ENCODE measurements at regions not wholly inside any gene's neighbourhood (a gene's known extent, or its start where the extent isn't known, plus 50 kb on each side); places are given as distances from the start of the nearest gene placed in this dataset.

DNA sequence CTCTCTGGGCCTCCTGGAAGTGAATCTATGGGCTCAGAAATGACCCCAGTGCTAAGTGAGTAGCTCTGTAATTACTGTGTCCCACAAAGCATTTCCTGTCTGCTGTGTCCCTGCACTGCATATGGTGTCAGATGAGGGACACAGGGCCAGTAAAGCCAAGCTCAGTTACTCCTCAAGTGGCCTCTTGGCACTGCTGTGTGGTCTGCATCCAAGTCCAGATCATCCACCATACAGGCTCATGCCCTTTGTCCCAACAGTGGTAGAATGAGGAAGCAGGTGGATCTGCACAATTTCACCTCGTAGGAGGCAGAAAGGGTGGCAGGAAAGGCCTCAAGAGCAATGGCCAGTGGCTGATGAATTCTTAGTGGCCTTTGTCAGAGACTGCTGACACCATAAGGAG is 146.8 kb downstream of the SOX9 start:
- Histone ChIP-seq H3K4me3 (no peak overlapping the region), H3K36me3 (replicated peaks in 1 of 2) (no peaks in the 10 kb centered on the region), H3K9me3 (replicated peaks in 1 of 3) (no peaks in the 10 kb centered on the region), H3K4me1 (replicated peaks in 1 of 2) (no peaks in the 10 kb centered on the region), H3K27ac (no peak overlapping the region), H3K27me3 (no peaks in the 10 kb centered on the region)
- intact Hi-C loops (cut with DNase I), result no loop called here
- no peak for TF ChIP-seq POLR2A (IDR thresholded peaks at IDR 0.05)
- TF ChIP-seq CTCF (IDR thresholded peaks at IDR 0.05), result no peak
- 0 to 67% (median 40%) methylated on average over 1 of the region's 1 CpG for WGBS, 4 donors
- no peak for DNase-seq

DNA sequence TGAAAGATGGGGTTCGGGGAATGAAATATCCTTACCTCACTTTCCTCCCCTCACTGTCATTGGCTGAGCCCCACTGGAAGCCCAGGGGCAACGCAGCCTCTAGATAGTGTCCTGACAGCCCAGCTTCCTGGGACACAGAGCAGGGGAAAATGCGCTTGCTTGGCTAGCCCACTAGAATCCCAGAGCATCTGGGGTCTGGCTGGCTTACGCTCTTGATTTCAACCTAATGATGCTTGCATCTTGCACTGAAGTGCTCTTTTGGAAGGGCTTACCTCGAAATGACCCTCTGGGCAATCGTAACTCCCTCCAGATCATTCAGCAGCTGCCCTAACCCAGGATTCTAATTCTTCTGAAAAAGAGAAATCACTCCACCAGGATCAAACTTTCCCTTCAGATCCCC is 147.6 kb downstream of the SOX9 start:
- WGBS, 4 donors, result 75 to 85% (median 79%) methylated on average over 4 to 6 of the region's 6 CpGs
- Histone ChIP-seq H3K4me1 (replicated peaks in 1 of 2) (no peaks in the 10 kb centered on the region), H3K27ac (no peak overlapping the region), H3K27me3 (no peaks in the 10 kb centered on the region), H3K4me3 (no peak overlapping the region), H3K36me3 (replicated peaks in 1 of 2) (no peaks in the 10 kb centered on the region), H3K9me3 (replicated peaks in 1 of 3) (no peaks in the 10 kb centered on the region)
- TF ChIP-seq POLR2A (IDR thresholded peaks at IDR 0.05), result no peak
- no peak for TF ChIP-seq CTCF (IDR thresholded peaks at IDR 0.05)
- no peak for DNase-seq
- intact Hi-C loops (cut with DNase I), result no loop called here

DNA sequence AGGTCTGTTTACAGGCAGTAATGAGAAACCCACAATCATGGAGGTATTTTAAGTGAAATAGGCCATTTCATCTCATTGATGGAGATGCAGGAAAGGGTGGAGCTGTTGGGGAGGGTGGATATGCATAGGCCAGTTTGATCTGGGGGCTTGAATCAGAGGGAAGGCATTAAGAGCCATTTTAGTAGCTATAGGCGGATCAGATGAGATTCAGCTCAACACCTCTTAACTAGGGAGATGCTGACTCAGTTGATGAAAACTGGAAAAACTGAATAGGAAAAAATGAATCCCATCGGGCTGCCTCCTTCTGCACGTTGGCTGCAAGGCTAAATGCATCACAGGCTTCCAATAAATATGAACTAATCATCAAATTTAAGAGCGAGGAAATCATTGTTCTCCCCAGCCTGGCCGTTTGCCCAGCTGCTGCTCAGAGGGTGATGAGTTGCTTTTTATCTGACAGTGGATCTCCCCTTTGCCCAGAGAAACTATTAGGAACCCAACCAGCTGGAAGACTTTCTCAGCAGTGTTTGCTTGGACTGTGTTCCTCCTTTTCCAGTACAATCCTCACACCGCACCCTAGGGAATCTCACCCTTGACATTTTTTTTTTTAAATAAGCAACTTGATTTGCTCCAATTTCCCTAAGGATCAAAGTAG is 149.6 kb downstream of the SOX9 start:
- intact Hi-C loops (cut with DNase I), result no loop called here
- DNase-seq, result peak in 6 of 7 donors; percentile 14 to 65 (median 33)
- H3K36me3 ChIP-seq (replicated peaks in 1 of 2), result no peaks in the 10 kb centered on the region
- no peaks in the 10 kb centered on the region for H3K27me3 ChIP-seq
- no peaks in the 10 kb centered on the region for H3K4me1 ChIP-seq (replicated peaks in 1 of 2)
- H3K4me3 ChIP-seq, result no peak overlapping the region
- no peaks in the 10 kb centered on the region for H3K9me3 ChIP-seq (replicated peaks in 1 of 3)
- no peak overlapping the region for H3K27ac ChIP-seq
- no peak for TF ChIP-seq POLR2A (IDR thresholded peaks at IDR 0.05)
- no peak for TF ChIP-seq CTCF (IDR thresholded peaks at IDR 0.05)
- WGBS, 4 donors, result 32 to 38% (median 35%) methylated on average over 6 of the region's 6 CpGs

GRCh38 chr17:72271603-72272002 is 150.8 kb downstream of the SOX9 start:
- WGBS, 4 donors, result 78 to 86% (median 83%) methylated on average over 1 of the region's 1 CpG
- Histone ChIP-seq H3K27ac (no peak overlapping the region), H3K4me1 (replicated peaks in 1 of 2) (no peaks in the 10 kb centered on the region), H3K4me3 (no peak overlapping the region), H3K36me3 (replicated peaks in 1 of 2) (no peaks in the 10 kb centered on the region), H3K27me3 (no peaks in the 10 kb centered on the region), H3K9me3 (replicated peaks in 1 of 3) (no peaks in the 10 kb centered on the region)
- TF ChIP-seq POLR2A (IDR thresholded peaks at IDR 0.05), result no peak
- no peak for TF ChIP-seq CTCF (IDR thresholded peaks at IDR 0.05)
- intact Hi-C loops (cut with DNase I), result no loop called here
- no peak for DNase-seq
